ENCODE measurements at regions not wholly inside any gene's neighbourhood (a gene's known extent, or its start where the extent isn't known, plus 50 kb on each side); places are given as distances from the start of the nearest gene placed in this dataset.

GRCh38 chr4:14583752-14584151 lies 418.5 kb upstream of the CPEB2 start:
- CTCF ChIA-PET, result no interaction called here

GRCh38 chr4:14592950-14593349 lies 409.3 kb upstream of the CPEB2 start:
- 31% methylated on average over 2 of the region's 2 CpGs for WGBS (ENCODE audit: low lambda C conversion rate)
- CTCF ChIA-PET, result no interaction called here

More at GRCh38 chr4:14583752-14584151, 418.5 kb upstream of the CPEB2 start:
- Histone ChIP-seq H3F3A (replicated peaks; ENCODE audit: insufficient read depth) (no peaks in the 10 kb centered on the region), H3K79me2 (ENCODE audit: insufficient read depth) (no peaks in the 10 kb centered on the region), H3K4me1 (ENCODE audit: control insufficient read depth in 1 of 2, insufficient read depth in 2 of 2, low read depth in 1 of 2, low read length in 1 of 2) (no peaks in the 10 kb centered on the region), H3K9me3 (no peaks in the 10 kb centered on the region), H3K27me3 (ENCODE audit: insufficient read depth) (no peaks in the 10 kb centered on the region), H3K9me2 (no peaks in the 10 kb centered on the region), H4K20me1 (ENCODE audit: insufficient read depth) (no peaks in the 10 kb centered on the region), H3K4me2 (no peak overlapping the region), H3K9ac (no peak overlapping the region), H3K36me3 (replicated peaks in 1 of 2; ENCODE audit: control insufficient read depth in 1 of 2, insufficient read depth in 2 of 2, low read length in 1 of 2) (no peaks in the 10 kb centered on the region), H3K27ac (ENCODE audit: low read depth in 2 of 2, low read length in 1 of 2) (no peak overlapping the region), H2AFZ (ENCODE audit: low read depth) (no peak overlapping the region), H3K4me3 (ENCODE audit: low read depth in 2 of 2, low read length in 1 of 2) (no peak overlapping the region)
- WGBS (ENCODE audit: low lambda C conversion rate), result 54% methylated on average over 7 of the region's 7 CpGs
- no peak for TF ChIP-seq EP300 (IDR thresholded peaks at IDR 0.05; ENCODE audit: borderline replicate concordance in 1 of 2, low read depth in 1 of 2, low read length in 1 of 2)
- TF ChIP-seq RFX5 (IDR thresholded peaks at IDR 0.05; ENCODE audit: low read length), result no peak
- no peak for TF ChIP-seq SMC3 (IDR thresholded peaks at IDR 0.05; ENCODE audit: low read depth, low read length)
- no peak for TF ChIP-seq JUND (IDR thresholded peaks at IDR 0.05)
- TF ChIP-seq SIN3A (IDR thresholded peaks at IDR 0.05; ENCODE audit: borderline replicate concordance, low read depth, low read length), result no peak
- no peak for TF ChIP-seq RCOR1 (IDR thresholded peaks at IDR 0.05; ENCODE audit: low read length)
- no peak for TF ChIP-seq GABPA (IDR thresholded peaks at IDR 0.05; ENCODE audit: low read depth)
- TF ChIP-seq MEF2A (IDR thresholded peaks at IDR 0.05; ENCODE audit: borderline replicate concordance, low read depth), result no peak
- no peak for TF ChIP-seq FOXJ3 (CRISPR knock-in tag; IDR thresholded peaks at IDR 0.05)
- POLR2A ChIA-PET, result no interaction called here
- no peak for DNase-seq

More at GRCh38 chr4:14592950-14593349, 409.3 kb upstream of the CPEB2 start:
- Histone ChIP-seq H3K9ac (no peak overlapping the region), H3F3A (replicated peaks; ENCODE audit: insufficient read depth) (no peaks in the 10 kb centered on the region), H3K9me2 (no peaks in the 10 kb centered on the region), H3K36me3 (replicated peaks in 1 of 2; ENCODE audit: control insufficient read depth in 1 of 2, insufficient read depth in 2 of 2, low read length in 1 of 2) (no peaks in the 10 kb centered on the region), H3K4me2 (no peak overlapping the region), H3K27me3 (ENCODE audit: insufficient read depth) (no peaks in the 10 kb centered on the region), H3K4me1 (ENCODE audit: control insufficient read depth in 1 of 2, insufficient read depth in 2 of 2, low read depth in 1 of 2, low read length in 1 of 2) (no peaks in the 10 kb centered on the region), H3K9me3 (peaks cover 4% of the 10 kb centered on the region; the same call in 1 of the 2 replicates), H3K4me3 (ENCODE audit: low read depth in 2 of 2, low read length in 1 of 2) (no peak overlapping the region), H3K79me2 (ENCODE audit: insufficient read depth) (no peaks in the 10 kb centered on the region), H2AFZ (ENCODE audit: low read depth) (no peak overlapping the region), H3K27ac (ENCODE audit: low read depth in 2 of 2, low read length in 1 of 2) (no peak overlapping the region), H4K20me1 (ENCODE audit: insufficient read depth) (no peaks in the 10 kb centered on the region)
- POLR2A ChIA-PET, result no interaction called here
- TF ChIP-seq GABPA (IDR thresholded peaks at IDR 0.05; ENCODE audit: low read depth), result no peak
- no peak for TF ChIP-seq USF2 (IDR thresholded peaks at IDR 0.05; ENCODE audit: borderline replicate concordance, low read depth, low read length)
- no peak for TF ChIP-seq RXRA (IDR thresholded peaks at IDR 0.05; ENCODE audit: borderline replicate concordance, low read depth)
- TF ChIP-seq PBX3 (IDR thresholded peaks at IDR 0.05), result no peak
- no peak for DNase-seq

Data from SK-N-SH (cell line).